GM04504 (cell line): ENCODE measurements at regions not wholly inside any gene's neighbourhood (a gene's known extent, or its start where the extent isn't known, plus 50 kb on each side); places are given as distances from the start of the nearest gene placed in this dataset.
"Not testable (repeated sequence)": the region's sequence is repeated elsewhere in the genome, so short reads cannot be mapped to it uniquely, and the experiment has no call there.

Source experiments
- DNase-seq: peaks from one replicate; pipeline ENCODE4 v3.0.0-alpha.2; 2012; ENCODE audit warnings: low read depth

DNA sequence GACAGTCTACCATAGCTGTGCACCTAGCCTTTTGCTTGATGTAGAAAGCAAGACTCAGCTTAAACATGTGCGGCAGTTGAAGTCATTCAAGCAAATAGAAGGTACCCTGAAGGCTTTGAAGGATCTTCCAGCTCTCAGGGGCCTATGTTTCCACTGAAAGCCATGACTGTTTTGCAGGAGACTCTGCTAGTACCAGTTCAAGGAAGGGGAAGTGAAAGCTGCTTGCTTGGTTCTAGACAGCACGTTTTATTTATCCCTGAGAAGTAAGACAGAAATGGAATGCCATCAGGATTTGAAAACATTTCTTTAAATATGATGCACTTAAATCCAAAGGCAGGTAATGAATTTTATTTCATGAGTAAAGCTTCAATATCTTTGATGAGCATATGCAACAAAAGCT, 311.4 kb downstream of the PDCD6IP start:
- no peak for DNase-seq

DNA sequence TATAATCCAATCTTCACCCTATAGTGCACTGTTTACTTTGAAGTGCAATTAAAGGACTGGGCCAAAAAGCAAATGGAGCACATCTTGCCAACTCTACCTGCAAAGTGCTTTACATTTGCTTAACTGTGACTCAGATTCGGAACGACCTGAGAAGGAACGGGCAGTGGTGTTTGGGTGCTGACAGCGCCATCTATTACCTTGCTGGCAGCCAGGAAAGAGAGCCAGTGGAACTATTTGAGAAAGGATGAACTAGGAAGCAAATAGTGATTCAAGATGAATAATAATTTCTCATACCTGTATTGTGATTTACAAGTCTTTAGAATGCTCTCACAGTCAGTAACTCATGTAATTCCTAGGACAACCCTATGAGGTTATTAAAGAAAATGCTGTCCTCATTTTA, 312.9 kb downstream of the PDCD6IP start:
- DNase-seq: no peak

DNA sequence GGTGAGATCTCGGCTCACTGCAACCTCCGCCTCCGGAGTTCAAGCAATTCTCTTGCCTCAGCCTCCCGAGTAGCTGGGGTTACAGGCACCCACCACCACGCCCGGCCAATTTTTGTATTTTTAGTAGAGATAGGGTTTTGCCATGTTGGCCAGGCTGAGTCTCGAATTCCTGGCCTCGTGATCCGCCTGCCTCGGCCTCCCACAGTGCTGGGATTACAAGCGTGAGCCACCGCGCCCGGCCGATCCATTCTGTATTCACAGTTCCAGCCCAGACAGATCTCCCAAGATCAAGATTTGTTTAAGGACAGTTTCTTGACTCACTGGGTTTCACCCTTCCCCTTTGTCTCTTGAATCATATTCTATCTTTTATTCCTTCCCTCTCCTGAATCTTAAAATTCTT, 313.8 kb downstream of the PDCD6IP start:
- DNase-seq: not testable (repeated sequence)

DNA sequence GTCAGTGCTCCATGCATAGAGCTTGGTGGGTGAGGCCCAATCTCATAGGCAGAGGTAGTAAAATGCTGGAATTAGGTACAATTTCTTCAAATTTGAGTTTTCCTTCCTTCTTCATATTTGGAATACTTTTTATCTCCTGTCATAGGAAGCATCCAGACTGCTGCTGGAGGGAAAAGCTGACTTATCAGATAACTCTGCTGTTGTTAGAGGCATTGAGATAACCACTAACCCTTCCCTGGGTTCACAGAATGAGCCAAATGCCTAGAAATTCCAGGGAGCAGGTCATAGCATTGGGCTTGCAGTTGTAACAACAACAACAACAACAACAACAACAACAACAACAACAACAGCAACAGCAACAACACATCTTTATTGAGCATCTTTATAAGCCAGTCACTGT, 332.7 kb downstream of the PDCD6IP start:
- no peak for DNase-seq

DNA sequence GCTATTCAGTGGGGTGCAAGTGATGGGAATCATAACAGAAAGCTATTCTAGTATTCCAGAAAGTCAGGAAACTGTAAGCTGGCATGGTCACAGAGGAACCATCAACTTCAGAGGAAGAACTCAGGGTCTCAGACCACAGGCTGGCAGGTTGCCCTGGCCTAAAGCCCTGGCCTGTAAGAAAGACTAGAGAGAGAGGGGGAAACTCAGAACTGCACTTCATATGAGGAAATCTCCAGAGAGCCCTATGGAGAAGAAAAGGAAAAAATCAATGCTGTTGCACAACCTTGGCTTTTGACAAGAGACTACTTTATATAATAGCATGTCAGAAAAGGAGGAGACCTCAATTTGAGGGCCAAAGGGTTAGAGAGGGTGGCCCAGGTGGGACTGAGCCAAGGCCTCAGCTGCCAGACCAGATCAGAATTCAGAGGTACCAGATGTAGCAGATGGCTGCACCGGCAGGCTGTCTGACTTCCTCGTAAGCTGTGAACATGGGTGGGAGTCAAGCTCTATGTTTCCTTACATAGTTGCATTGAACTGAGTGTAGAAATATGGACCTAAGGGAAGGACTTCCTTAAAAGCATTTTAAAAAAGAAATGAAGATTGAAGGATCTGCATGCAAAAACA, 333.8 kb downstream of the PDCD6IP start:
- no peak for DNase-seq

DNA sequence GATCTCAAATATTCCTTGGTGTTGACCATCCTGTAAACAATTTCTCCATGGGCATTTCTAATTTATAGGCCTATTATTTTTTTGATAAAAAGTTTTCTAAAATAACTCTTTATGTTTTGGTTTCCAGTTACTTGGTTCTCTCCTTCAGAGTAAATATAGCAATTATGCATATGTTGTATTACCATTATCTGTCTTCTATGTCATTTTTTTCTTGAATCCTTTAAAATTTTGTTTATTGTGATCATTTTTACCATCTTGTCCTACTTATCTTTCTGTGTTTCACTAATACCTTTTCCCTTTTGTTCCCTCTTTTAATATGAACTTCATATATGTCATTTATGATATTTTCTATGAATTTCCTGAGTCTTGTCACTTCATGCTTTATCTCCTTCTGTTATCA, 341.1 kb downstream of the PDCD6IP start:
- DNase-seq: no peak

DNA sequence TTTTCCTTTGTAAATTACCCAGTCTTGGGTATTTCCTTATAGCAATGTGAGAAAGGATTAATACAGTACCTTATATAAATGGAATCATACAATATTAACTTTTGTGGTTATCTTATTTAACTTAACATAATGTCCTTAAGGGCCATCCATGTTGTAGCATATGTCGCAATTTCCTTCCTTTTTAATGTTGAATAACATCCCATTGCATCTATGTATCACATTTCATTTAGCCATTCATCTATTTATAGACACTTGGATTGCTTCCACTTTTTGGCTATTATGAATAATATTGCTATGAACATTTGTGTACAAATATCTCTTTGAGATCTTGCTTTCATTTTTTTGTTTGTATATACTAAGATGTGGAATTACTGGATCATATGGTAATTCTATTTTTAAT, 342.2 kb downstream of the PDCD6IP start:
- no peak for DNase-seq

DNA sequence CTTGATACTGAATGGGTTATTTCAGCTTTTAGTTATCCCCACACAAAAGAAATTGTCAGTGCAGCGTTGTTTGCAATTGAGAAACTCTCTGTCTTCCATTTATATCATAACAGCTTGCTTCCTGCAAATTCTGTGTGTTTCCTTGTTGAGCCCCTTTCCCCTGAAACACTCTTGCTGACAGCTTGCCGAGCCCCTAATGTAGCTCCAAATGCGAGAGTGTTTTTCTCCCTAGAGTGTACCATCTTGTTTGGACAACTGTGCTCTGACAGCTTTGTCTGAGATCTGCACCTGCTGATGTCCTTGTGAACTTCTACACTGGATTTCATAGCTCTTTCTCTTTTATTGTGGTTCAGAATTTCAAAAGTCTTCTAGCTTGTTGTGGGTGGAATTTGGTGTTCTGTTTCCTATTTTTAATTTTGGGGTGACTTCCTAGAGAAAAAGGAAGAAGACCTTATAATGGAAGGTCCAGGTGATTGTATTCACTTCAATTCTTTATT, 343.5 kb downstream of the PDCD6IP start:
- no peak for DNase-seq

DNA sequence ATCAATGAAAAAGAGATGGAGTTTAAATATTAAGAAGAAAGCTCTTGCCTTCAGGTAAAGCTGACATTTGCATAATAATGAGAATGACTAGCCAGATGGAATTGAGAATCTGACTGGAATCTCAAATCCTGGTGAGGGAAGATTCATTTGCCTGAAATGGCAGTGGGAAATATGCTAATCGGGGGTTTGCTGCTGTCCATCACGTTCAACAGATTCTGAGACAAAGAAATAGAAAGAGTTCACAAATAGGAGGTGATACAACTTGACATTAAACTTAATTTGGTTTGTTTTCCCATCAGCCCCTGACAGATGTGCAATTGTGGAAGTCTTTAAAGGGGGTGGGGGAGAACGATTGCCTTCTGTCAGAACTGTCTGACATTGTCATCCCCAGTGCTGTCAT, 347.4 kb downstream of the PDCD6IP start:
- DNase-seq: no peak

DNA sequence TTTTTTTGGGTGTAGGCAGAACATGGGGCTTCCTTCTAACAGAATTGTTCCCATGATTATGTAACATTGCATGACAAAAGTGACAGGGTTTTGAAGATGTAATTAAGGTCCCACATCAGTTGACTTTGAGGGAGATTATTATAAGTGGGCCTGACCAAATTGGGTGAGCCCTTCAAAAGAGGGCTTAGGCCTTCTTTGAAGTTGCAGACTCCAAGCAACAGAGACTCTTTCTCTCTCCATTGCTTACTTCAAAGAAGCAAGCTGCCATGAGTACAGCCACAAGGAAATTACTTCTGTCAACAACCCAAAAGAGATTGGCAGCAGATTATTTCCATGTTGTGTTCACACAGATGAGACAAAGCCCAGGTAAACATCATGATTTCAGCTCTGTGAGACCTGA, 348.2 kb downstream of the PDCD6IP start:
- DNase-seq: no peak

DNA sequence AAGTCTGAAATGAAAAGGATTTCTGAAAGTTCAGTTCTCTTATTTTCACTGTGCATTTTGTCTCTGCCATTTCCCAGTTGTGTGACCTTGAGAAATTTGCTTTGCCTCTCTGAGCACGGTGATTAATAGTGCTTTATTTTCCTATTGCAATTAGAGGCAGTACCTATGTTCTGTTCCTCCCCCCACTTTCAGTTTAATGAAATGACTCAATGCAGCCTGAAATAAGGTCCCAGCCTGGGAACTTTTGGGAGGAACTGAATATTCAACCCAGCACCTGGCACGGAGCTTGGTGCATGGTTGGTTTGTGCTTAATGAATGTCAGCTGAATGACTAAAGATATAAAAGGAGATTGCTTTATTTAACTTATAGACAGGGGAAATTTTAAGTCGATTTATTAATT, 352.6 kb downstream of the PDCD6IP start:
- DNase-seq: no peak

DNA sequence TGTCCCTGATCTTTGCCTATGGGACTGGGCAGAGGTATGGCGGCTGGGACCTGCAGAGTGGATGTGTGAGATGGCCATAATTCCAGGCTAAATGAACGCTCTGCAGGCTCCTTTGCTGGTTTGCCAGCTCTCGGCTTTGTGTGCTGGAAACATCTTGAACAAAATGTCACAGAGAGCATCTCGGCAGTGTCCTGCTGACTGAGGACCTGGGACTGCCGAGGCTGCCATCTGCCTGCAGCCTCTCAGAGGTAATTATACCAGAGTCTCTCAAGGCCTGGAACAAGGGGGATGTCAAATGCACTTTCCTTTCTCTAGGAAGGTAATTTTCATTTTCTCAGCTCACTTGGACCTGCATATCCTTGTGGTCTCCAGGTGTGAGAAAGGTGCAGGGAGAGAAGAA, 354.2 kb downstream of the PDCD6IP start:
- DNase-seq: no peak

DNA sequence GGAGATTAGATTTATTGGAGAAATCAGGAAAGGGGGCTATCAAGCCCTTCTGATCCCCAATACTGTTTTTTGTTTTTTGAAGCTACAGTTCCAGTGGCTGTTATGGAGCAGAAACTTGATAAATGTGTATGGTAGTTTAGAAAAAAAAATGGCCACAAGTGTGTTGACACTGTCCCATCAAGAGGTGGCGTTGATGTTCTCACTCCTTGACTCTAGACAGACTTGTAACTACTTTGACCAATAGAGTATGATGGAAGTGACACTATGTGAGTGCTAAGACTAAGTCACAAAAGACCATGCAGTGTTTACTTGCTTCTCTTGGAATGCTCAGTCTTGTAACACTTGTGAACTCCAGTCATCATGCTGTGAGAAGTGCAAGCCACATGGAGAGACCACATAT, 356.7 kb downstream of the PDCD6IP start:
- no peak for DNase-seq

DNA sequence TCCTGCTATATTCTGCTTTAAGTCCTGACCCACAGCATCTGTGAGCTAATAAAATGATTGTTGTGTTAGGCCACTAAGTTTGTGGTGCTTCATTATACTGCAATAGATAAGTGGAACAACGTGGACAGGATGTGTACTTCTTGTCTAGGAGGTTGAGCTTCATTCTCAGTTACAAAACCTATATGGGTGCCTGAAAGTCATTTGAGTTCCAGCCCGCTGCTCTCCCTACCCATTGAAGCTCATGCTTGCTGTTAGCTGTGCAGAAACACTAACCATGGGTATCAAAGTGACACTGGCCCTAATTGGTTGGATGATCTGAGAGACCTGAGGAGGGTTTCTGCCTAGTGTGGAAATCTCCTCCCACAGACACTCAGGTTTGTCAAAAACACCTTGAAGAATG, 357.2 kb downstream of the PDCD6IP start:
- DNase-seq: no peak

DNA sequence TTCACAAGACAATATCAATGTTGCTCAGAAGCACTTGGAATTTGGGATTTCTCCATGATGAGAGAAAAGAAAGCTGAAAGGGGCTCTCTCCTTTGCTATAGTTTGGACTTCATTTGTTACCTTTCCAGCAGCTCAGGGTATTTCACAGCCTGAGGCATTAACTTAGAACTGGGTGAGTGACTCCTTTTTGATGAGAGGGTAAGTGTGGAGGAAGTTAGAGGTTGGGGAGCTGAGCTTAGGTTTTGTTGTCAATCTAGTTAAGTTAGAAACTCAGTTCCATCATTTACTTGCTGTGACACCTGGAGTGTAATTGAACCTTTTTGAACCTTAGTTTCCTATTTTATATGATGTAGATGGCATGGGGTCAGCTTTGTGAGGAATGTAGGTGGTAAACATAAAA, 359.1 kb downstream of the PDCD6IP start:
- DNase-seq: no peak

DNA sequence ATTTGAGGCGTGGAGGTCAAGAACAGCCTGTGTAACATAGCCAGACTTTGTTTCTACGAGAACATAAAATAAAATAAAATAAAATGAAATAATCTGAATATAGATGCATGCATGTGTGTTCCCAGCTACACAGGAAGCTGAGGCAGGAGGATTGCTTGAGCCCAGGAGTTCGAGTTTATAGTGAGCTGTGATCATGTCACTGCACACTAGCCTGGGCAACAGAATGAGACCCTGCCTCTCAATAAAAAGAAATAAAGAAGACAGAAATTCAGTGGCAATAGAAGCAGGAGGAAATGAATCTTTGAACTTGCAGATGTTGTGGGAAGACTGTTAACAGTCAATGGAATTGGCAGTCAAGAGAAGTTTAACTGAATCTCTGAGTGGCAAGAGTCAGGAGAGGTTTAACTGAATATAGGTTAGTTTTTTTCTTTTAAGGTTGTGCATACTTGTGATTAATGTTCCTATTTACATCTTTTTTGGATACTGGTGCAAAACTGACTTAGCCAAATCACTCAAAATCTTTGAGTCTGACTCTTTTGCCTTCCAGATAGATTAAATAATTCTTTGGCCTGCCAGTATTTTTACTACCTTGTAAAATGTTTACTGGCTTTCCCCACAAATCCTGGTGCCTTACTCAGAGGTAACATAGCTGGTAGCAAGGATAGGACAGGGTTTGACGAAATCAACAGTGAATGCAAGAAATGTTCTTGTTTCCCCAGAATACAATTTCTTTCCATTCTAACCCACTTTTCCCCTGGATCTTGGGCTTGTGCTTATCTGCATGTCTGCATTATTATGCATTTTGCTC, 361.4 kb downstream of the PDCD6IP start:
- no peak for DNase-seq

DNA sequence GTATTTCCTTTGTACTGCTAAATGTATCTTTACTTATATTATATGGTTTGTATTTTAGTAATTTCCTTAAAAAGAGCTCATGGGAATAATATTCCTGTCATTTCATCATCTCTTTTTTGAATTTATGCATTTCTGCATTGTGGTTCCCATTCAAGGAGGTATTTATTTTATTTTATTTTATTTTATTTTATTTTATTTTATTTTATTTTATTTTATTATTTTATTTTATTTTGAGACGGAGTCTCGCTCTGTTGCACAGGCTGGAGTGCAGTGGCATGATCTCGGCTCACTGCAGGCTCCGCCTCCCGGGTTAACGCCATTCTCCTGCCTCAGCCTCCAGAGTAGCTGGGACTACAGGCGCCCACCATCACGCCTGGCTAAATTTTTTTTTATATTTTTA, 371.2 kb downstream of the PDCD6IP start:
- DNase-seq: not testable (repeated sequence)

DNA sequence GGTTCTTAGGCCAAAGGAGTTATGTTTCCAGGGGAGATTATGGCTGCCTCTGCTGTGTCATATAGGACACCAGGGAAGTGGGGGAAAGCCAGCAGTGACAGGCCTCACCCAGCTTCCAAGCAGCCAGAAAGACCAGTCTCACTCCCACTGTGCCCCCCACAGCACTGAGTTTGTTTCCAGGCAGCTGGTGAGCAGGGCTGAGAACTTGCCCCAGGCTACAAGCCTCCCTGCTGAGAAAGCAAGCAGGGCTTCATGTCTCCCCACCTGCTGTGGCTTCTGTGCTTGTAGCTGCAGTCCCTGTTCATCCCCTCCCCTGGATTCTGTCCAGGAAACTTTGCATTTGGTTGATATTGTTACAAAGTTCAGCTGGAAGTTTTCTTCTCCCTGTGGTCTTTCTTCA, 376.3 kb downstream of the PDCD6IP start:
- DNase-seq: no peak

DNA sequence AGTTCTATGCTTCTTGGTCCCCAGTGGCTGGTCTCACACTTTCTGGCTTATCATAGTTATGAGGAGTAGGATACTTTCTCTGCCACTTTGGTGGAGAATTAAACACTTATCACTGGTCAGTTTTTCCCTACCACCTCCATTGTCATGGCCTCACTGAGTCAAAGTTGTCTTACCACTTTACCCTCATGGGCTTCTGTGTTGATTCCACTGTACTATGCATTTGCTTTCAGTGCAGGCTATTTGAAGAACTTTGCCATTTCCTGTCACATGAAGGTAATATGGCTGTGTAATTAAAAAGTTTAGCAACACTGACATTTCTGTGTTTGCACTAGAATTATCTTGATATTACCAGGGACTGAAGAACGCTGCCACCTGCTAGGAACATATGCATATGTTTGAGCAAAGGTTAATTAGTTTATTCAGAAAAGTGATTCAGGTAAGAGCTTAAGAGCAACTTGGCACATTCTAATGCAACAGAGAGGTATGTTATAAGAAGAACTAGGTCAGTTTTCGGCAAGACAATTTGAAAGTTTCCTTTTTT, 377.3 kb downstream of the PDCD6IP start:
- no peak for DNase-seq

DNA sequence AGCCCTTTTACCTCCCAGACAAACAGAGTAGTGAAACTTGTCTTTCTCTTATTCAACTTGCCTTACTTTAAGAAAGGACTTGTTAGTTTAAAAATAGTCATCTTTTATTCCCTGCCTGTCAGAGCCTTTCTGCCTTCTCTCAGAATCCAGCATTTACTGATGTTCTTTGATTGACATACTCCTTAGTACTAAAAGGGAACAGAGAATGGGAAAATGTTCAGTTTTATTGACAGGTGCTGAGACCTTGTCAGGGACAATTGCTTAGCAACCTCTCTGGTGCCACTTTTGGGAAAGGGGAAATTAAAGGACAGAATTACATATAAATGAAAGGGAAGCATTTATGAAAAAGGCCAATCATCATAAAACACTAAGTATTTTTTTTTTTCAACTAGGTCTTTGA, 378.3 kb downstream of the PDCD6IP start:
- no peak for DNase-seq

DNA sequence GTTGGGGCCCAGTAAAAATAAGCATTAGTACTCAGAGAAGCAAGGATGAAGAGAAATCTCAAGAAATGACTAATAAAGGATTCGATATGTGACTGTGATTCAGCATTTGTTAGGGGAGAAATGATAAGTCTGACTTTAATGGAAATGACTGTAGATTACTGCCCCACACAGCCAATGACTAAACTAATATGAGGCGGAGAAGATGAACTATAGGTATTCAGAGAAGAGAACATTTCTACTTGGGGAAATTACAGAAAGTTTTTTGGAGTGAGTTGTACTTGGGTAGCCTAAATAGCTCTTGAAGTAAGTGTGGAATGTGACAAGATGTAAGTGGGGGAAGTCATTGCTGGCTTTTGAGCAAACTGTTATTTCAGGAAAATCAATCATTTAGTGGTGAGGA, 380.0 kb downstream of the PDCD6IP start:
- DNase-seq: no peak

DNA sequence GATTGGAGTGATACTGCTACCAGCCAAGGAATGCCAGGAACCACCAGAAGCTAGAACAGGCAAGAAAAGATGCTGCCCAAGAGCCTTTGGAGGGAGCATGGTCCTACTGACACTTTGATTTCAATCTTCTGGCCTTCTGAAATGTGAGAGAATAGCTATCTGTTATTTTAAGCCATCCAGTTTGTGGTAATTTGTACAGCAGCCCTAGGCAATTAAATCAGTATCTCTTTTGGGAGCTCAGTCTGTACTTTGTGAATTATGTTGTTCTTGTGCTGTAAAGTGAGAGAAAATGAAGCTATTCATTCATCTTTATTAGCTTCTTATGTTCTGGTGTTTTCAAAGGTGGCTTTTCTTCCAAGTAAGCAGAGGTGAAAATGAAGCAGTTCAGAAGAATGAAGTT, 381.3 kb downstream of the PDCD6IP start:
- no peak for DNase-seq

DNA sequence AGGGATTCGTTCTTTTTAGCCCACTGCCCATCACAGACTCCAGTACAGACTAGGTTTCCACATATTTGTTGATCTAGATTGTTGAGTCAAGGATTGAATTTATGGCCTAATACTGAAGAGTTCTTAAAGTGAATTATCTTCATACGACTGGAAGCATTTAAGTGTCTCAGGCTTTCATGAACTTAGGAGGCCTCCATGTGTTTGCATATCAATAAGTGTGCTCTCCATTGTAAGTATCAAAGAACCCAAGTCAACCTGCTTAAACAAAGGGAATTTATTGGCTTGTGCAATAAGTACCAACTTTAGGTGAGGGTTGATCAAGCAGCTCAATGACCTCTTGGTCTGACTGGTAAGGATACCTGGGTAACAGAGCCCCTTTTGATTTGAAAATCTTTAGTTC, 382.1 kb downstream of the PDCD6IP start:
- no peak for DNase-seq

DNA sequence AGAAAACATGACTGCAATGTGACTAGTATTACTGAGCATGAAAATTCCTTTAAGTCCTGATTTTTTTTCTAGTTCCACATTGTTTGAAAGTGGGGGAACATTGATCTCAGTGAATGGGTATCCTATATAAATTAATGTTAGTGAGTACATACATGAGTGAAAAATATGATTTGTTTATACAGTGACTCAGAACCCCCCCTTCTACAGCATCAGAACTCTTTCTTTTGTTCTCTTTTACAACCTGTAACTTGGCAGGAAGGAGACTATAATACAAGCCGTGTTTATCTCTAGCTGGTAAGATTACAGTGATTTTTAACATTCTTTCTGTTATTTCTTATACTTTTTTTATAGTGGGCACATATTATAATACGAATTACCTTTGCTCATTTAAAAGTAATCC, 384.7 kb downstream of the PDCD6IP start:
- no peak for DNase-seq
